Keratinocyte (primary cell): ENCODE measurements at regions not wholly inside any gene's neighbourhood (a gene's known extent, or its start where the extent isn't known, plus 50 kb on each side); places are given as distances from the start of the nearest gene placed in this dataset.

ENCODE experiments used
- DNase-seq: peaks from one replicate; pipeline ENCODE4 v3.0.0-alpha.2; 2011; ENCODE audit warnings: low read depth, missing footprints, low spot score
- FAIRE-seq: peaks from 2 replicates; lab custom pipeline; 2011; peaks lifted over from hg19 to GRCh38; lab: Jason Lieb, UNC
- H2AFZ ChIP-seq: 2 replicates; pipeline ENCODE4 v1.6.0; 2012; ENCODE audit warnings: low read length, control low read depth, inconsistent platforms; ENCODE audit not compliant: control insufficient read depth
- H3K27ac ChIP-seq: 2 replicates; pipeline ENCODE4 v1.5.1; 2011; ENCODE audit warnings: low read length; ENCODE audit not compliant: control insufficient read depth, insufficient read depth
- H3K27me3 ChIP-seq: 3 replicates; pipeline ENCODE4 v1.6.0; 2011; ENCODE audit warnings: low read length; ENCODE audit not compliant: control insufficient read depth, insufficient read depth; ENCODE audit errors: extremely low read depth
- H3K36me3 ChIP-seq, 2 experiments: 2 replicates in 1 of 2; 3 replicates in 1 of 2; pipeline ENCODE4 v1.5.1; 2011; ENCODE audit warnings: low read length in 2 of 2, mild to moderate bottlenecking in 1 of 2; ENCODE audit not compliant: control insufficient read depth in 2 of 2, insufficient read depth in 2 of 2; ENCODE audit errors: extremely low read depth in 1 of 2
- H3K4me1 ChIP-seq: 3 replicates; pipeline ENCODE4 v1.5.1; 2011; ENCODE audit warnings: low read length; ENCODE audit not compliant: control insufficient read depth, insufficient read depth; ENCODE audit errors: extremely low read depth
- H3K4me2 ChIP-seq: 3 replicates; pipeline ENCODE4 v1.6.0; 2011; ENCODE audit warnings: low read depth, low read length; ENCODE audit not compliant: control insufficient read depth, insufficient read depth; ENCODE audit errors: extremely low read depth
- H3K4me3 ChIP-seq, 3 experiments: fragments of 200-600 bp in 1 of 3; sonication (generic) in 1 of 3; 2 replicates in 2 of 3; 3 replicates in 1 of 3; pipeline ENCODE4 v1.5.1; 2011 to 2016; ENCODE audit warnings: low read length in 3 of 3, mild to moderate bottlenecking in 3 of 3, control low read depth in 2 of 3, inconsistent platforms in 1 of 3, low read depth in 1 of 3, mixed read lengths in 1 of 3, mixed run types in 1 of 3, moderate library complexity in 1 of 3; ENCODE audit not compliant: control insufficient read depth in 2 of 3, insufficient read depth in 2 of 3; ENCODE audit errors: extremely low read depth in 1 of 3
- H3K79me2 ChIP-seq: 2 replicates; pipeline ENCODE4 v1.6.0; 2012; ENCODE audit warnings: low read length; ENCODE audit not compliant: control insufficient read depth, insufficient read depth
- H3K9ac ChIP-seq: 3 replicates; pipeline ENCODE4 v1.6.0; 2011; ENCODE audit warnings: low read length; ENCODE audit not compliant: control insufficient read depth, insufficient read depth; ENCODE audit errors: extremely low read depth
- H3K9me1 ChIP-seq: 3 replicates; pipeline ENCODE4 v1.6.0; 2011; ENCODE audit warnings: low read length; ENCODE audit not compliant: control insufficient read depth, insufficient read depth; ENCODE audit errors: extremely low read depth
- H3K9me3 ChIP-seq: 2 replicates; pipeline ENCODE4 v1.5.1; 2012; ENCODE audit warnings: low read depth, low read length; ENCODE audit not compliant: control insufficient read depth
- H4K20me1 ChIP-seq: 3 replicates; pipeline ENCODE4 v1.6.0; 2011; ENCODE audit warnings: low read length; ENCODE audit not compliant: control insufficient read depth, insufficient read depth; ENCODE audit errors: extremely low read depth
- CTCF ChIP-seq, 3 experiments: IDR thresholded peaks in 1 of 3; conservative IDR thresholded peaks in 1 of 3; optimal IDR thresholded peaks in 1 of 3; 2 replicates in 2 of 3; 3 replicates in 1 of 3; pipeline versions ENCODE3 to v1.5.1; 2011; ENCODE audit warnings: low read length in 3 of 3, mild to moderate bottlenecking in 3 of 3, moderate library complexity in 2 of 3, control low read depth in 1 of 3, inconsistent platforms in 1 of 3; ENCODE audit not compliant: insufficient read depth in 2 of 3; ENCODE audit errors: extremely low read depth in 1 of 3
- EZH2 ChIP-seq: IDR thresholded peaks from one replicate; pipeline ENCODE4 v1.6.1; 2012; ENCODE audit warnings: inconsistent platforms, mild to moderate bottlenecking, low read length, moderate library complexity
- dilution Hi-C: fragments of 300-500 bp; cut with MboI; formaldehyde crosslinking; loops from one replicate; pipeline ENCODE4 v1.7.0; 2020; ENCODE audit warnings: low sequenced_read_pairs; ENCODE audit not compliant: extremely low pct_ligation_motif_present

DNA sequence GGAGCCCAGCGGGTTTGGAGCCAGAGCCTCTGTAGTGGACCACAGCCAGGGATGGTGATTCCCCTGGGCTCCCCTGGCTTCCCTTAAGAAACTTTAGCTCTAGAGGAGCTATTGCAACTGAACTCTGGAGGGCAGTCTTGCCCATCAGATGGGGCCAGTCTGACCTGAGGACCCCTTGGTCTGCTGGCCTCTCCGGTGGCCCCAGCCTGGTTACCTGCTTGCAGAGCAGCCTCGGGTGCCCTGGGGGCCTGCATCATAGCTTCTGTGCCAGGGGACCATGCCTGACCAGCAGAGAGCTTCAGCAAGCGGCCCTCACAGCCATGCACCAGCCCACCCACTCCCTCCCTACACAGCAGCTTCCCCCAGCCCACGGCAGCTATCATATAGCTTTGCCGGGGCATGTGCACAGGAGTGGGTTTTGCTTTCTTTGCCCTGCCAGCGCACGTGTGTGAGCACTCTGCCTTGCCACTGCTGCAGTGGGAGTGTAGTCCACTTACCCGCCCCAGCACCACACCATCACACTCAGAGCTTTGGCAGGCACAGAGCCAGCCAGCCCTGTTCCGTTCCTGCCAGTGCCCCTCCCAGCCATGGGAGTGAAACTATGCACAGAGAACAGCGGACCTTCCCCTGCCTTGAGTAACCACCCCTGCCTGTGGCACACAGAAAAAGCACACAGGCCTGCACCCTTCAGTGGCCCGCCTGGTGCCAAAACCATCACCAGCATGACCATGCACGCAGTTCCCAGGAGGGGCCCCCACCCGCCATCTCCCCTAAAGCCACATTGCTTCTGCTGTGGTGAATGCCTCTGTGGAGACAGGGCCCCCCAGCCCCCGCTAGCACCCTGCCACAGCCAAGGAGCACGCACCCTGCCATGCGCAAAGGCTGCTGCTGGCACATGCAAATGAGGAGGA is 442.9 kb upstream of the NEGR1 start:
- H3K9ac ChIP-seq: no peak overlapping the region
- no peaks in the 10 kb centered on the region for H3K79me2 ChIP-seq
- H3K36me3 ChIP-seq: no peaks in the 10 kb centered on the region
- H3K9me3 ChIP-seq: no peaks in the 10 kb centered on the region
- H3K27ac ChIP-seq: no peak overlapping the region
- H3K4me3 ChIP-seq: no peak overlapping the region
- H3K4me2 ChIP-seq: no peak overlapping the region
- no peaks in the 10 kb centered on the region for H3K9me1 ChIP-seq
- H2AFZ ChIP-seq: no peak overlapping the region
- dilution Hi-C loops: no loop called here
- H3K4me1 ChIP-seq: no peaks in the 10 kb centered on the region
- no peak for DNase-seq
- H3K27me3 ChIP-seq: no peaks in the 10 kb centered on the region
- H4K20me1 ChIP-seq: no peaks in the 10 kb centered on the region
- no peak for FAIRE-seq
- TF ChIP-seq CTCF (optimal IDR thresholded peaks at IDR 0.05 in 1 of 3, IDR thresholded peaks at IDR 0.05 in 1 of 3, conservative IDR thresholded peaks at IDR 0.05 in 1 of 3; ENCODE audit: extremely low read depth in 1 of 3, insufficient read depth in 2 of 3, low read length in 3 of 3): no peak

DNA sequence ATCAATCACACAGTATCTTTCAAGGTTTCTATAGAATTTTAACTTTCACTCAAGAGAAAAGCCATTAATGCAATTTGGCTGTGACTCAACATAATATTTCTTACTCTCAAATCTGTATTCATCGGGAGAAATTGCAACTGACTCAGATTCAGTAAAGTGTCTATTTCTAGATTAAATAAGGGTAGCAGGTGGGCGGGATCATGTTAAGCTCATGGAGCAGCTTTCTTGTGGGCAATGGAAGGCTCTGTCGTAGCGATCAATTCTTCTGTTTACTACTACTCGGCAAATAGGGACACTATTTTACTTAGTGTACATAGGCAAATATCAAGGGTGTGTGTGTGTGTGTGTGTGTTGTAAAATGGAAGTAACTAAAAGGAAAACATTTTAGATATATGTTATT is 423.6 kb upstream of the NEGR1 start:
- H3K9me3 ChIP-seq: no peaks in the 10 kb centered on the region
- no peak overlapping the region for H2AFZ ChIP-seq
- dilution Hi-C loops: no loop called here
- no peaks in the 10 kb centered on the region for H3K27me3 ChIP-seq
- no peak overlapping the region for H3K4me3 ChIP-seq
- no peak overlapping the region for H3K4me2 ChIP-seq
- no peaks in the 10 kb centered on the region for H3K79me2 ChIP-seq
- no peak overlapping the region for H3K9ac ChIP-seq
- H3K9me1 ChIP-seq: no peaks in the 10 kb centered on the region
- FAIRE-seq: no peak
- H3K27ac ChIP-seq: no peak overlapping the region
- no peaks in the 10 kb centered on the region for H3K4me1 ChIP-seq
- H4K20me1 ChIP-seq: no peaks in the 10 kb centered on the region
- TF ChIP-seq CTCF (optimal IDR thresholded peaks at IDR 0.05 in 1 of 3, IDR thresholded peaks at IDR 0.05 in 1 of 3, conservative IDR thresholded peaks at IDR 0.05 in 1 of 3; ENCODE audit: extremely low read depth in 1 of 3, insufficient read depth in 2 of 3, low read length in 3 of 3) (no peak), EZH2 (no peak)
- DNase-seq: no peak
- no peaks in the 10 kb centered on the region for H3K36me3 ChIP-seq
